ENCODE measurements at regions not wholly inside any gene's neighbourhood (a gene's known extent, or its start where the extent isn't known, plus 50 kb on each side); places are given as distances from the start of the nearest gene placed in this dataset.
"Not testable (repeated sequence)": the region's sequence is repeated elsewhere in the genome, so short reads cannot be mapped to it uniquely, and the experiment has no call there.

DNA sequence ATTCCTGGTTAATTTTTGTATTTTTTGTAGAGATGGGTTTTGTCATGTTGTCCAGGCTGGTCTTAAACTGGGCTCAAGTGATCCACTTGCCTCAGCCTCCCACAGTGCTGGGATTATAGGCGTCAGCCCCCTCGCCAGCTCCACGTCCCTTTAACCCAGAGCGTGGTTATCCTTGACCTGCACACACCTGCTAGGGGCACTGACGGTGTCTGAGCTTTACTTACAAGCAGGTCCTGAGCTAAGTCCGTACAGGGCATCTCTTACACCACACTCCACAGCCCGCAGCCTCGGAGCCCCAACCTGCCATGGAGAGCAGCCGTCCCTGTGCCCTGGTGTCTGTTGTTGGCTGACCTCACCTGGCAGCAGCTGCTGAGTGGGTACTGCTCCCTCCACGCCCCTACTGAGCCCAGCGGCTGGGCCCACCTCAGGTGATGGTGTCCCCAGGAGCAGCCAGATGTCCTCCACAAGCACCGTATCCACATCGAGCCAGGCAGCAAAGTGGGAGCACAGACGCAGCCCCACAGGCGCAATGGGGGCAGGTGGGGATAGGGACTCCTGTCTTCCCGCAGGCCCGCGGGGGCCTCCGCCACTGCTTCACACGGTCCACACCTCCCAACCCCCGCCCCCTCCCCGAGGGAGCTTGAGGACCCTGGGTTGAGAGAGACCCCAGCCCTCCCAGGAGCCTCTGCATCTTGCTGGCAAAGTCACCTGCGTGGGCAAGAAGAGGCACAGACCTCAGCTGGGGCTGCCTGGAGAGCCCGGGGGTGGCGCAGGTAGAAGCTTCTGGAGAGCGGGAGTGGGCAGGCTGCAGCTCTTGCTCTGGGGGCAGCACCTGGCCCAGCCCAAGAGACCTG is 325.4 kb upstream of the SFSWAP start:
- Histone ChIP-seq H3K4me1 (no peaks in the 10 kb centered on the region), H3K27me3 (no peaks in the 10 kb centered on the region), H3K27ac (no peak overlapping the region), H3K36me3 (no peaks in the 10 kb centered on the region), H3K4me3 (no peak overlapping the region), H3K9me3 (no peaks in the 10 kb centered on the region)
- no peak for DNase-seq
- intact Hi-C loops (cut with DNase I; ENCODE audit: low total_unique reads) = no loop called here
- TF ChIP-seq POLR2A (IDR thresholded peaks at IDR 0.05) = no peak
- TF ChIP-seq, protein P1, sequence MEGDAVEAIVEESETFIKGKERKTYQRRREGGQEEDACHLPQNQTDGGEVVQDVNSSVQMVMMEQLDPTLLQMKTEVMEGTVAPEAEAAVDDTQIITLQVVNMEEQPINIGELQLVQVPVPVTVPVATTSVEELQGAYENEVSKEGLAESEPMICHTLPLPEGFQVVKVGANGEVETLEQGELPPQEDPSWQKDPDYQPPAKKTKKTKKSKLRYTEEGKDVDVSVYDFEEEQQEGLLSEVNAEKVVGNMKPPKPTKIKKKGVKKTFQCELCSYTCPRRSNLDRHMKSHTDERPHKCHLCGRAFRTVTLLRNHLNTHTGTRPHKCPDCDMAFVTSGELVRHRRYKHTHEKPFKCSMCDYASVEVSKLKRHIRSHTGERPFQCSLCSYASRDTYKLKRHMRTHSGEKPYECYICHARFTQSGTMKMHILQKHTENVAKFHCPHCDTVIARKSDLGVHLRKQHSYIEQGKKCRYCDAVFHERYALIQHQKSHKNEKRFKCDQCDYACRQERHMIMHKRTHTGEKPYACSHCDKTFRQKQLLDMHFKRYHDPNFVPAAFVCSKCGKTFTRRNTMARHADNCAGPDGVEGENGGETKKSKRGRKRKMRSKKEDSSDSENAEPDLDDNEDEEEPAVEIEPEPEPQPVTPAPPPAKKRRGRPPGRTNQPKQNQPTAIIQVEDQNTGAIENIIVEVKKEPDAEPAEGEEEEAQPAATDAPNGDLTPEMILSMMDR (IDR thresholded peaks at IDR 0.05) = no peak

DNA sequence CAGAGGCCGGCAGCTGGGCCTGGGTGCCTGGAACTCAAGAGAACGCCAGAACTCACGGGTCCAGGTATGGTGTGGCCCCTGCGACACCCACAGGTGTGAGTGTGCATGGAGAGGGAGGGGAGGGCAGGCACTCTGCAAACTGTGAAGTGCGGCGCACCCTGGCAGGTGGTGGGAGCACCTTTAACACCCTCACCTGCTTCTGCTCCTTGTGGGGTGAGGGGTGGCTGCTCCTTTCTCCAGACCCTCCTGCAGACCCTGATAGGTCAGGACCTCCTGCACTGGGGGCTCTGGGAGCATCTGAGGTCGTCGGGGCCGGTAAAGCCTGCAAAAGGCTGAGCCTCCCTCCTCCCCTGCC is 324.7 kb upstream of the SFSWAP start:
- Histone ChIP-seq H3K9me3 (no peaks in the 10 kb centered on the region), H3K4me3 (no peak overlapping the region), H3K27ac (no peak overlapping the region), H3K4me1 (no peaks in the 10 kb centered on the region), H3K36me3 (no peaks in the 10 kb centered on the region), H3K27me3 (no peaks in the 10 kb centered on the region)
- intact Hi-C loops (cut with DNase I; ENCODE audit: low total_unique reads) = no loop called here
- TF ChIP-seq POLR2A (IDR thresholded peaks at IDR 0.05) = no peak
- TF ChIP-seq, protein P1 (IDR thresholded peaks at IDR 0.05) = no peak
- DNase-seq = no peak

DNA sequence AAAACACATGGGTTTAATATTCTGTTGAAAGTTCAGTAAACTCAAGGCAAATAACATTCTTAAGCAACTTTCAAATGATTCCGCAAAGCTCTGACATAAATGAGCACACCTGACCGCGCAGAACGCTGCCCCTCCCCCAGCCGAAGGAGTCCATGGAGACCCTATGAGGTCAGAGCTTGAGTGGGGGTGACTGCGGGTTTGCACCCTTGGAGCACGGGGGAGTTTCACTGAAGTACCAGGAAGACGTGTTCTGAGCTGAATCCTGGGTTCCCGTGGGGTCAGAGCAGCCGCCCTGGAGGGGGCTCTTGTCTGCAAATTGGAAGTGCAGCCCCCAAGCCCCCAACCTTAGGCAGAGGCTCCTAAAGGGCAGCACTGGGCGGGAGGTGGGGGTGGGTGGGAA is 324.1 kb upstream of the SFSWAP start:
- no peak for DNase-seq
- no peaks in the 10 kb centered on the region for H3K27me3 ChIP-seq
- H3K36me3 ChIP-seq = no peaks in the 10 kb centered on the region
- no peak overlapping the region for H3K4me3 ChIP-seq
- no peak overlapping the region for H3K27ac ChIP-seq
- intact Hi-C loops (cut with DNase I; ENCODE audit: low total_unique reads) = no loop called here
- H3K9me3 ChIP-seq = no peaks in the 10 kb centered on the region
- H3K4me1 ChIP-seq = no peaks in the 10 kb centered on the region
- no peak for TF ChIP-seq POLR2A (IDR thresholded peaks at IDR 0.05)
- TF ChIP-seq, protein P1 (IDR thresholded peaks at IDR 0.05) = no peak

DNA sequence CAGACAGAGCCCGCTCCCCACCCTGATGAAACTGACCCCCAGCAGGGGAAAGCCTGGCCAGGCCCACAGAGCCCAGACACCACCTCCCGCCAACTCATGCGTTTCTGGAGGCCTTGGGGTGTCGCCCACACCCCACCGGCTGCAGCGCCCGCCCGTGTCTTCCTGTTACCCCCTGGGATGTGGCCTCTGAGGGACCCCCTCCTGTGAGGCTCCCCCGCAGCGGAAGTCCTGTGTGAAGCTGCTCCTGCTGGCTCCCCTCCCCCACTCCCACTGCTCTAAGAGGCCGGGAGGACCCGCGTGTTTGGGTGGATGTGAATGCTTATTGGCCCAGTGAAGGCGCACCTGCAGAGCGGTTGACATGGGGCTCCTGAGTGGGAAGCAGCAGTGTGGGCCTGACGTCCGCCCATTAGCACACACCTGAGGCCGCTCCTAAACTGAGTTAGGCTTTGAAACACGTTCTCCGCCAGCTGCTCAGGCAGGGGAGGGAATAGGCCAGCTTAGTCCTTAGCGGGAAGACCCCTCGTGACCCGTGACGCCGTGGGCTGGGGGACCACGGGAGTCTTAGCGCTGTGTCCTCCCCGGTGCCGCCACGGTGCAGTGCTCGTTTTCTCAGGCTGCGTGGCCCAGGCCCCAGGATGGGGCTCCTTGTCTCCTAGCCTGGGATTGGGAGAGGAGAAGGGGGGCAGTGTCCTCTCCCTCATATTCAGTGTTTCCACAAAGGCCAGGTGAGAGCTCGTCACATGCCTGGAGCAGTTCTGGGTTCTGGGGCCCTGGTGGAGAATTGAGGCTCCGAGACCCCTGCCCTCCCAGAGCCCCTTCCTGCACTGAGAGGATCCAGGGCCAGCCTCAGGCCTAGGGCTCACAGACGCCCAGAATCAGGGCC is 323.4 kb upstream of the SFSWAP start:
- no peaks in the 10 kb centered on the region for H3K27me3 ChIP-seq
- intact Hi-C loops (cut with DNase I; ENCODE audit: low total_unique reads) = no loop called here
- H3K9me3 ChIP-seq = no peaks in the 10 kb centered on the region

DNA sequence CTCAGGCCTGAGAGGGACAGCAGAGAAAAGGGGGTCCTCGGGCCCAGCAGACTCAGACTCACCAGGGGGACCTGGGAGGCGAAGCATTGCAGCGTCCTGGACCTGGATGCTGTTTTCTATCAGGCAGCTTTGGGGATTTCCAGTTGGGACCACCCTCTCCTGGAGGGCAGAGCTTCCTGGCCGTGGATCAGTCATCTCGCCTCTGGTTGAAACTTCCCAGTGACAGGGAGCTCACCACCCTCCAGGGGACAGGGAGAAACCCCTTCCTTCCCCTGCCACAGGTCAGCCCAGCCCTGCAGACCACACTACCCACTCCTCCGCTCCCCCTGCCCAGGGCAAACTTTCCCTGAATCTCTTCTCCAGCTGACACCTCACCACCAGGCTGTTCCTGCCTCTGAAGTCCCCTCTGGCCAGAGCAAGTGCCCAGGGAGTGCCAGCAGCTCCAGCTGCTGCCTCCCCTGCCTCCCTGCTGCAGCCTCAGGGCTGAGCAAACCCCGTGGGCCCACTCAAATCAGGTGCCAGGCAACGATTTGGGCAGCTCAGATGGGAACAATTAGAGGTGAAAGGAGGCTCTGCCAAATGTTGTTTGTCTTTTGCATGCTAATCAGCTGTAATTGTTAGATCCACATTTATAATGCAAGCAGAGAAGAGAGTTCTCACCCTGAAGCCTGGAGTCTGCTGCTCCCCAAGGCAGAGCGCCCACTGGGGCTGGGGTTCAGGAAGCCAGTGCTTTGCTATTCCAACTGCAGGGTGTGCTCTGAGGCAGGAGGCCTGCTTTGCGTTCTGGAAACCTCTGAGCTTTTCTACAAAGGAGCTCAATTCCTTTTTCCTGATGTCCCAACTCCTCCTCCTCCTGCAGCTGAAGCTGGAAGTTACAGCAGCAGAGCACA is 322.5 kb upstream of the SFSWAP start:
- H3K27ac ChIP-seq; H3K4me3 ChIP-seq; DNase-seq; H3K27me3 ChIP-seq; H3K36me3 ChIP-seq; H3K4me1 ChIP-seq; intact Hi-C loops (cut with DNase I; ENCODE audit: low total_unique reads); H3K9me3 ChIP-seq: not testable (repeated sequence)

More for the DNA sequence above, 323.4 kb upstream of the SFSWAP start:
- Histone ChIP-seq H3K4me1 (no peaks in the 10 kb centered on the region), H3K27ac (no peak overlapping the region), H3K36me3 (no peaks in the 10 kb centered on the region), H3K4me3 (no peak overlapping the region)
- no peak for TF ChIP-seq POLR2A (IDR thresholded peaks at IDR 0.05)
- TF ChIP-seq, protein P1 (IDR thresholded peaks at IDR 0.05) = no peak
- no peak for DNase-seq

Data from uterus (tissue), 3 donors.